ENCODE measurements at regions not wholly inside any gene's neighbourhood (a gene's known extent, or its start where the extent isn't known, plus 50 kb on each side); places are given as distances from the start of the nearest gene placed in this dataset.
A peak's percentile ranks its signal among the peaks of the same experiment; 100 is the strongest.
"Not testable (repeated sequence)": the region's sequence is repeated elsewhere in the genome, so short reads cannot be mapped to it uniquely, and the experiment has no call there.

- DNase-seq (ENCODE audit: low read depth, low spot score): no peak
These were observed 1155.1 kb downstream of the FAM181B start for GRCh38 chr11:81578571-81578970.

DNA sequence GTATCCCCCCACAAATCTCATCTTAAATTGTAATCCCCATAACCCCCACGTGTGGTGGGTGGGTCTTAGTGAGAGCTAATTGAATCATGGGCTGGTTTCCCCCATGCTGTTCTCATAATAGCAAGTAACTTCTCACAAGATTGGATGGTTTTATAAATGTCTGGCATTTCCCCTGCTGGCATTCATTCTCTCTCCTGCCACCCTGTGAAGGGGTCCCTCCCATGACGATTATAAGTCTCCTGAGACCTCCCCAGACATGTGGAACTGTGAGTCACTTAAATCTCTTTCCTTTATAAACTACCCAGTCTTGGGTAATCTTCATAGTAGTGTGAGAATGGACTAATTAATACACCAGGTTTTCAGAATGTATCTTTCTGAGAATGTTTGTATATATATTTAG, 1159.4 kb downstream of the FAM181B start:
- DNase-seq (ENCODE audit: low read depth, low spot score): no peak

DNA sequence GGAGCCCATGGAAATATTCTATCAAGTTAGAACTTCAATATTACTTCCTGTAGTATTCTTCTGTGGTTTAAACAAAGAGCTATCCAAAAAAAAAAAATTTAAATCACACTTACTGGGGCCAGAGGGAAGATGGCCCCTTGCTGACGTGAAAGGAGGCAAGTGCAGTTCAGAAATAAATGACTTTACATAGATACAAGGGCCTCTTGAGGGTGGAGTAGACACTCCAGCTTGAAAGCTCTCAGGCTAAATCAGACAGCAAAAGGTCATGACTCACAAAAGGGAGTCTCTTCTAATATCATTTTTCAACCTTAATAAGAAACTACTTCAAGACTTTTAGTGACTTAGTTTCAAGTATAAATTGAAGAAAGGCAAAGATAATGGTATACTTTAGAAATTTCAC, 1160.3 kb downstream of the FAM181B start:
- no peak for DNase-seq (ENCODE audit: low read depth, low spot score)

DNA sequence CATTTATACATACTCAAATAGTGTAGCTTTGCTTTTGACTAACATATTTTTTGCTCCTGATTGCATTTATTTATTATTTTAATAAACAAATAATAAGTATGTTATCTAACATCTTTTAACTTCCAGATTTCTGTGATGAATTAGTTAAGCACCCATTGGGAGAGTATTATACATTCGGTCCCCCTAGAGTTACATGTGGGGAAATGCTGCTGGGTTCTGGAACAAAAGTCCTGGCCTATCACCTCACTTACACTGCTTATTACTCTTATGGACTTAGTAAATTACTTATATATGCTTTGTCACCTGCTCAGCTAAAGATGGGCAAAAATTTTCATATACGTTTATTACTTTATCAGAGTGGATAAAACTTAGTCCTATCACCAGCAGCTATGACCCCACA, 1163.0 kb downstream of the FAM181B start:
- no peak for DNase-seq (ENCODE audit: low read depth, low spot score)

DNA sequence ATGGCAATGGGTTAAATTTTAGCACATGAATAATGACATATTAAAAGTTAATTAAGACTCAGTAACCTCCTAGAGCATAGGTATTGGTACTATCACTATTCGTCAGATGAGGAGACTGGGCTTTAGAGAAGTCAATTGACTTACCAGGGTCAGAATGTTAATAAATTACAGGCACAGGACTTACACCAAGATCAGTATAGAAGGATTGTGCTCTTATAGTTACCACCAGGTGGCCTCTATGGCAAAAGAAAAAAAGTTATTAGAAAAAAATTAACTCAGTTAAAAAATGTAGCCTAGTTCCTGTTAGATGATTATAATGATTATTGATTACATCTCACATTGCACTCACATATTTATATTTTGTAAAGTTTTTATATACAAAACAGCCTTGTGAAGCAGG, 1163.7 kb downstream of the FAM181B start:
- DNase-seq (ENCODE audit: low read depth, low spot score): no peak

- DNase-seq (ENCODE audit: low read depth, low spot score): no peak
These were observed 1164.7 kb downstream of the FAM181B start for GRCh38 chr11:81568918-81569317.

- DNase-seq (ENCODE audit: low read depth, low spot score): no peak
These were observed 1185.5 kb downstream of the FAM181B start for GRCh38 chr11:81548123-81548522.

GRCh38 chr11:81539806-81540205, 1193.9 kb downstream of the FAM181B start:
- DNase-seq (ENCODE audit: low read depth, low spot score): not testable (repeated sequence)

DNA sequence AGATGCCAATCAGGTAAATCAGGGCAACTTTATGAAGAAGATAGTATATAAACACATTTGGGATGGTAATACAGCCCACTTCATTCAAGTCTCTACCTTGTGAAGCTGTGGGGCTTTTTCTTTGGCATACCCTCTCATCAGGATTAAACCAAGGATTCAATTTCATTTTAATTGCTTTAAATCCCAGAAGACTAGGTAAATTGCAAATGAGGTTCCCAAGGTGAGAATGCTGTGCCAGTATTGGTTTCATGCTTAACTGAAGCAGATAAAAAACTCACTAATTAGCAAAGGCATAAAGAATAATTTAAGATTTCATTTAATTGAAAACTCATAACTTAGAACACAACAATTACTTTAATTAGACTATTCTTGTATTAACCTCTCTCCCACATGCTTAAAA, 1218.1 kb downstream of the FAM181B start:
- DNase-seq (ENCODE audit: low read depth, low spot score): no peak

- peak; percentile 14 for DNase-seq (ENCODE audit: low read depth, low spot score)
These were observed 1236.4 kb downstream of the FAM181B start for GRCh38 chr11:81497202-81497804.

DNA sequence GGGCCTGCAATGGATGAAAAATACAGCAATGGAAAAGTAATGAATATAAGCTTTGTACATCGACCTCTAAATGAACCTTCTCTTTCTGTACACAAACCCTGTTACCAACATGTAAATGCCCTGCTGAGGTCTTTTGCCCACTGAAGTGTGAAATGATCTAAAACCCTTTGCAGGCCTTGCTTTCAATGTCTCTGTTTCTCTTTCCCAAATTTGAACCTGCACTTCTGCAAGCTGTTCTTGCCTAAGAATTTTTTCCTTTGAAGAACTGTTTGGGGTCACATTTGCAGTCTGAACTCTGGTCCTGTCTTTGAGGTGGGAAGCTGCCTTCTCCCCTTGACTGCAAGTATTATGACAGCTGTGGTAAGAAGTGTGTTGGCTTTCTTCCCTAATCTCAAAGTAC, 1237.1 kb downstream of the FAM181B start:
- no peak for DNase-seq (ENCODE audit: low read depth, low spot score)

DNA sequence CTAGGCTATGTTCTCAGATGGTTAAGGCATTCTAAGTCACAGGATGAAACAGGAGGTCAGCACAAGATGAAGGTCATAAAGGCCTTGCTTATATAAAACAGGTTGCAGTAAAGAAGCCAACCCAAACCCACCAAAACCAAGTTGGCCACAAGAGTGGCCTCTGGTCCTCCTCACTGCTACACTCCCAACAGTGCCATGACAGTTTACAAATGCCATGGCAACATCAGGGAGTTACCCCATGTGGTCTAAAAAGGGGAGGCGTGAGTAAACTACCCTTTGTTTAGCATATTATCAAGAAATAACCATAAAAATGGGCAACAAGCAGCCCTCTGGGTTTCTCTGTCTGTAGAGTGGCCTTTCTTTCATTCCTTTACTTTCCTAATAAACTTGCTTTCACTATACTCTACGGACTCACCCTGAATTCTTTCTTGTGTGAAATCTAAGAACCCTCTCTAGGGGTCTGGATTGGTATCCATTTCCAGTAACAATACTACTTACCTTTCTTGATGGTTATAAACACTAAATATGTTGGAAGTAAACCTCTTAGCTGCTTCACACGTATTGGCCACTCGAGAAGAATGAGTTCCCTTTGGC, 1237.9 kb downstream of the FAM181B start:
- DNase-seq (ENCODE audit: low read depth, low spot score): peak; percentile 16

DNA sequence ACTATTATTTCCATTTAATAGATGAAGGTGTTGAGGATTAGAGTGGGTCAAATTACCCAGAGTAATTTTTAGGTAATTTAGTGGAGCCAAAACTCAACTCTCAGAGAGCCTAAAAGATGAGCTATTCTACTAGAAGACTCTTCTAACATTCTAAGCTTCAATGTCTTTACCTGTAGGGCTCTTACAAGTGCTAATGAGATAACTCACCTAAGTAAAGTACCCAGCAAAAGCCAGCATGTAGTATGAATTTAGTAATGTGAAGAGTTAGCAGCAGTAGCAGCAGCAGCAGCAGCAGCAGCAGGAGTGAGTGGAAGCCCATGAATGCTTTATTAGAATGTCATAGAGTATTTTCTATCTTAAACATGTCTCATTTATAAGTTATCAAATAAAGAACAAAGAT, 1239.2 kb downstream of the FAM181B start:
- DNase-seq (ENCODE audit: low read depth, low spot score): no peak

GRCh38 chr11:81492923-81493445, 1240.7 kb downstream of the FAM181B start:
- DNase-seq (ENCODE audit: low read depth, low spot score): no peak

DNA sequence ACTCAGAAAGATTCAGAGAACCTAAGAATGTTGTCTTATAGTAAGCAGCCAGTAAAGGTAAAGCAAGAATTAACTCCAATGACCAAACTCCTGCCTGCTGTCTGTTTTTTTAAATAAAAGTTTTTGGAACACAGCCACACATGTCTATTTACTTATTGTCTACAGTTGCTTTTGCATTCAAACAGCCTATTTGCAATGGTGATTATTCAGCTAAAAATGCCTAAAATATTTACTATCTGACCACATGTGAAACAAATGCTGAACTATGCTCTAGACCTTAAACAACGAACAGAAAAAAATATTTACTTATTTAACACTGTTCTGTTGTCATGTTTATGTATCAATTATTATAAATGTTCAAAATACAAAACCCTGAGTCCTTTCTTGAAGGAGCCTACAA, 1246.6 kb downstream of the FAM181B start:
- DNase-seq (ENCODE audit: low read depth, low spot score): no peak

DNA sequence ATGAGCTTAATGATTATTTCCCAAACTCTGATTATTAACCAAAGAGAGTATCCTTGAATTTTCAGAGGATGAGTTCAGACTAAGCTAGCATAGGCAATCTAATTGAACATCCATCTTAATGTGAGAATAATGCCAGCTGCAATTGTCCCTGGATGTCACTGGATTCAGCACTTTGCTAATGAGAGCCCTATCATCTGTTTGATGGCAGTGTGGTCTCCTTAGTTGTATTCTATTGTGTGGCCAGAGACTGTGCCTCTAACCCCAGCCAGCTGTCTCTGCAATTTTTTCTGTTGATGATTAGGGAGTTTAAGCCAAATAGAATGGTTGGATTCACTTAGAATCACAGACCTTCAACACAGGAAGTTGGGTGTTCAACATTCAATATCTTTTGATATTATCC, 1249.5 kb downstream of the FAM181B start:
- DNase-seq (ENCODE audit: low read depth, low spot score): no peak

DNA sequence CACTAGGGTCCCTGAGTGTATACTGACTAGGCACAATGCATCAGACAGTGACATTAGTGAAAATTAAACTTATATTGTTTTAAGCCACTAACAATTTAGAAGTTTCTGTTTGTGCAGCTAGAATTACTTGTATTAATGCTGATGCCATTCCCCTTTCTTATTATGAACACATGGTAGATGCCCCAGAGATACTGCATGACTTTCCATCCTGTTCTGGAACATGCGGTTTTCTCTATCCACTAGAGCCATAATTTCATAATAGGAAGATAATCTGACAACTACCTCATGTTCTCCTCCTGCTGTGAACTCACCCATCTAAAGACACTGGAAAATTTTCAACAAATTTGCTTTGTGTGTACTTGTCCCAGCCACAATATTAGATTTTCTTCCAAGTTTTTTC, 1256.4 kb downstream of the FAM181B start:
- no peak for DNase-seq (ENCODE audit: low read depth, low spot score)

DNA sequence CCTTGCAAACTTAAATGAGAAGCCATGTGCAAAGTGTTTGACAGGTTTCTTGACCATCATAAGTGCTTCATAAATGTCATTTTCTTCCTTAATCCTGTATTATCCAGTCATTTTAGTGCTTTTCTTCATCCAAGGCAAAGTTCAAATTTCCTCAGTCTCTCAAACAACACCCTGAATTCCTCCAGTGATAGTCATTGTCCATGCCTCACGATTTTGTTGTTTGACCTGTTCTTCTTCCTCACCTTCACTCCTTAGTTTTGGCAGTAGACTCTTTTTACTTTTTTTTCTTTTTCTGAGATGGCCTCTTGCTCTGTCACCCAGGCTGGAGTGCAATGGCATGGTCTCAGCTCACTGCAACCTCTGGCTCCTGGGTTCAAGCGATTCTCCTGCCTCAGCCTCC, 1257.3 kb downstream of the FAM181B start:
- no peak for DNase-seq (ENCODE audit: low read depth, low spot score)

GRCh38 chr11:81472646-81473045, 1261.0 kb downstream of the FAM181B start:
- DNase-seq (ENCODE audit: low read depth, low spot score): no peak

- no peak for DNase-seq (ENCODE audit: low read depth, low spot score)
These were observed 1263.2 kb downstream of the FAM181B start for GRCh38 chr11:81470446-81470845.

DNA sequence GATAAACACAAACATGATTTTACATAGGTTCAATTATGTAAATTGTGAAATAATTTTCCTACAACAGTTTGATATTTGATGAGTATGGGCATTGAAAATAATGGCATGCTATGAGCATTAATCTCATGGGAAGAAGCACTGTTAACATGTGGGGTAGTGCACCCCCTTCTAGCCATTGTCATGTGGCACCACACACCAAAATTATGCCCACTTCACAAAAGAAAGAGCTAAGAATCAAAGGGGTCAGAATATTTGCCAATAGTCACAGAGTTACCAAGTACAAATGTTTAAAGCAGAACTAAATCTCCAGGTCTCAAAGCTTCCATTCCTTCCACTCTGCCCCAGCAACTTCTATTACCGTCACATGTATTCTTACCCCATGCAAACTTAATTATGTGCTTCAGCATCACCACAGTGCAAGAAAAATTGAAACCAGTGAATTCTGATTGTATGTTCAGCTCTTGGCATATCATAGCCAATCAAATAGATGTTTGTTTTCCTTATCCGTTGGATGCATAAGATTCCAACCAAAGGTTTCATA, 1273.8 kb downstream of the FAM181B start:
- no peak for DNase-seq (ENCODE audit: low read depth, low spot score)

DNA sequence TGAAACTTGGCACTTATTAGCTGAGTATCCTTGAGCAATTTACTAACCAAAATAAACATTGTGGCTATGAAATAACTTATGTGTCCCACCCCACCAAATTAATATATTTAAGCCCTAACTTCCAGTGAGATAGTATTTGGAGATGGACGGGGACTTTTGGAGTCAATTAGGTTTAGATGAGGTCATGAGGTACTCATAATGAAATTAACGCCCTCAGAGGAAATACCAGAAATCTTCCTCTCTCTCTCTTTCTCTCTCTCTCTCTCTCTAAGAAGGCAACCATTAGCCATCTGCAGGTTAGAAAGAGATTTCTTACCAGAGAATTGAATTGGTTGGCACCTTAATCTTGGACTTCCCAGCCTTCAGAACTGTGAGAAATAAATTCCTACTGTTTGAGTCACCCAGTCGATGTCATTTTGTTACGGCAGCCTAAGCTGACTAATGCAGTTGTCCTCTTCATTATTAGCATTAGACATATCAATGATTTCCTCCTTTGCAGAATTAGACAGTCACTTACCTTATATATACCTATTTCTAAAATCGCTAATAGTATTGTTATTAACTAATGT, 1284.0 kb downstream of the FAM181B start:
- no peak for DNase-seq (ENCODE audit: low read depth, low spot score)

DNA sequence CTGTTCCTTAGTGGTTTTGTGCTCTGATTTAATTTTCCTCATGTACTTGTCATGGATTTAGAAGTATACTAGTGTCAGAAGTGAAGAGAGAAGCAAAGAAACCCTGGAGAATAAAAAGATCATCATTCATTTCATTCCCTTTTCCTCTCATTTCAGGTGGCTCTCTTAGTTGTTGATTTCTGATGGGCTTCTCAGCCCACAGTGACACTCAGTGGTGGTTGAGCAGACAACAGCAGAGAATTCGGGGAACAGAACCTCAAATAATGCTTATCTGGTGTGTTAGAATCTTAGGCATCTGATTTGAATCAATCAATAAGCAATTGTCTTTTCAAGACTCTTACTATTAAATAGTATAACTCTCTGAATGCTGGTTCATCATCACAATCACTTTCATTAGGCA, 1289.4 kb downstream of the FAM181B start:
- no peak for DNase-seq (ENCODE audit: low read depth, low spot score)
